ENCODE measurements at regions not wholly inside any gene's neighbourhood (a gene's known extent, or its start where the extent isn't known, plus 50 kb on each side); places are given as distances from the start of the nearest gene placed in this dataset.

DNA sequence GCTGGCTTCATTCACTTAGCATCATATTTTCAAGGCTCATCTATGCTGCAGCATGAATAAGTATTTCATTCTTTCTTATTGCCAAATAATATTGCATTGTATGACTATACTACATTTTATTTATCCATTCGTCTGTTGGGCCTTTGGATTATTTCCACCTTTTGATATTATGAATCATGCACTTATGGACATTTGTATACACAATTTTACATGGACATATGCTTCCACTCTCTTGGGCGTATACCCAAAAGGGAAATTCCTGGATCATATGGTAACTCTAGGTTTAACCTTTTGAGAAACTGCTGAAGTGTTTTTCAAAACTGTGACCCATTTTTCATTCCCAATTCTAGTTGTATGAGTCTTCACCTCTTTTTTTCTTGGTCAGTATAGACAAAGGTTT is 80.3 kb upstream of the GNAI1 start:
- TF ChIP-seq, protein P1, sequence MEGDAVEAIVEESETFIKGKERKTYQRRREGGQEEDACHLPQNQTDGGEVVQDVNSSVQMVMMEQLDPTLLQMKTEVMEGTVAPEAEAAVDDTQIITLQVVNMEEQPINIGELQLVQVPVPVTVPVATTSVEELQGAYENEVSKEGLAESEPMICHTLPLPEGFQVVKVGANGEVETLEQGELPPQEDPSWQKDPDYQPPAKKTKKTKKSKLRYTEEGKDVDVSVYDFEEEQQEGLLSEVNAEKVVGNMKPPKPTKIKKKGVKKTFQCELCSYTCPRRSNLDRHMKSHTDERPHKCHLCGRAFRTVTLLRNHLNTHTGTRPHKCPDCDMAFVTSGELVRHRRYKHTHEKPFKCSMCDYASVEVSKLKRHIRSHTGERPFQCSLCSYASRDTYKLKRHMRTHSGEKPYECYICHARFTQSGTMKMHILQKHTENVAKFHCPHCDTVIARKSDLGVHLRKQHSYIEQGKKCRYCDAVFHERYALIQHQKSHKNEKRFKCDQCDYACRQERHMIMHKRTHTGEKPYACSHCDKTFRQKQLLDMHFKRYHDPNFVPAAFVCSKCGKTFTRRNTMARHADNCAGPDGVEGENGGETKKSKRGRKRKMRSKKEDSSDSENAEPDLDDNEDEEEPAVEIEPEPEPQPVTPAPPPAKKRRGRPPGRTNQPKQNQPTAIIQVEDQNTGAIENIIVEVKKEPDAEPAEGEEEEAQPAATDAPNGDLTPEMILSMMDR (IDR thresholded peaks at IDR 0.05), result no peak
- no peak for TF ChIP-seq POLR2A (IDR thresholded peaks at IDR 0.05)

Measured in Peyer's patch (tissue), 4 donors.